ENCODE measurements at regions not wholly inside any gene's neighbourhood (a gene's known extent, or its start where the extent isn't known, plus 50 kb on each side); places are given as distances from the start of the nearest gene placed in this dataset.
"Not testable (repeated sequence)": the region's sequence is repeated elsewhere in the genome, so short reads cannot be mapped to it uniquely, and the experiment has no call there.

- not testable (repeated sequence) for TF ChIP-seq CTCF (conservative IDR thresholded peaks at IDR 0.05; ENCODE audit: low read depth, low read length); EZH2 (IDR thresholded peaks at IDR 0.05; ENCODE audit: low read length, unreplicated experiment)
Measured at GRCh38 chr15:32518976-32519375, 63.5 kb upstream of the GOLGA8O start.
